NB4 (cell line): ENCODE measurements at regions not wholly inside any gene's neighbourhood (a gene's known extent, or its start where the extent isn't known, plus 50 kb on each side); places are given as distances from the start of the nearest gene placed in this dataset.

Source experiments
- CTCF ChIP-seq: IDR thresholded peaks from one replicate; pipeline ENCODE4 v1.5.1; 2012; ENCODE audit warnings: low read depth, low read length
- MAX ChIP-seq: IDR thresholded peaks from 2 replicates; pipeline ENCODE4 v1.6.1; 2011; ENCODE audit warnings: low read depth, low read length

GRCh38 chr3:139236336-139236735 is 107.5 kb upstream of the MRPS22 start:
- TF ChIP-seq CTCF (no peak), MAX (no peak)
